ENCODE measurements at regions not wholly inside any gene's neighbourhood (a gene's known extent, or its start where the extent isn't known, plus 50 kb on each side); places are given as distances from the start of the nearest gene placed in this dataset.

GRCh38 chr21:20030390-20030789, 967.8 kb upstream of the NCAM2 start:
- TF ChIP-seq SIN3A (IDR thresholded peaks at IDR 0.05; ENCODE audit: borderline replicate concordance, insufficient read depth, low read depth, low read length) (no peak), POLR2AphosphoS5 (IDR thresholded peaks at IDR 0.05; ENCODE audit: low read depth, low read length) (no peak), TCF7L2 (IDR thresholded peaks at IDR 0.05; ENCODE audit: low read depth, low read length) (no peak)
- TF ChIP-seq, protein P1, sequence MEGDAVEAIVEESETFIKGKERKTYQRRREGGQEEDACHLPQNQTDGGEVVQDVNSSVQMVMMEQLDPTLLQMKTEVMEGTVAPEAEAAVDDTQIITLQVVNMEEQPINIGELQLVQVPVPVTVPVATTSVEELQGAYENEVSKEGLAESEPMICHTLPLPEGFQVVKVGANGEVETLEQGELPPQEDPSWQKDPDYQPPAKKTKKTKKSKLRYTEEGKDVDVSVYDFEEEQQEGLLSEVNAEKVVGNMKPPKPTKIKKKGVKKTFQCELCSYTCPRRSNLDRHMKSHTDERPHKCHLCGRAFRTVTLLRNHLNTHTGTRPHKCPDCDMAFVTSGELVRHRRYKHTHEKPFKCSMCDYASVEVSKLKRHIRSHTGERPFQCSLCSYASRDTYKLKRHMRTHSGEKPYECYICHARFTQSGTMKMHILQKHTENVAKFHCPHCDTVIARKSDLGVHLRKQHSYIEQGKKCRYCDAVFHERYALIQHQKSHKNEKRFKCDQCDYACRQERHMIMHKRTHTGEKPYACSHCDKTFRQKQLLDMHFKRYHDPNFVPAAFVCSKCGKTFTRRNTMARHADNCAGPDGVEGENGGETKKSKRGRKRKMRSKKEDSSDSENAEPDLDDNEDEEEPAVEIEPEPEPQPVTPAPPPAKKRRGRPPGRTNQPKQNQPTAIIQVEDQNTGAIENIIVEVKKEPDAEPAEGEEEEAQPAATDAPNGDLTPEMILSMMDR (IDR thresholded peaks at IDR 0.05): no peak
- TF ChIP-seq, protein P2, sequence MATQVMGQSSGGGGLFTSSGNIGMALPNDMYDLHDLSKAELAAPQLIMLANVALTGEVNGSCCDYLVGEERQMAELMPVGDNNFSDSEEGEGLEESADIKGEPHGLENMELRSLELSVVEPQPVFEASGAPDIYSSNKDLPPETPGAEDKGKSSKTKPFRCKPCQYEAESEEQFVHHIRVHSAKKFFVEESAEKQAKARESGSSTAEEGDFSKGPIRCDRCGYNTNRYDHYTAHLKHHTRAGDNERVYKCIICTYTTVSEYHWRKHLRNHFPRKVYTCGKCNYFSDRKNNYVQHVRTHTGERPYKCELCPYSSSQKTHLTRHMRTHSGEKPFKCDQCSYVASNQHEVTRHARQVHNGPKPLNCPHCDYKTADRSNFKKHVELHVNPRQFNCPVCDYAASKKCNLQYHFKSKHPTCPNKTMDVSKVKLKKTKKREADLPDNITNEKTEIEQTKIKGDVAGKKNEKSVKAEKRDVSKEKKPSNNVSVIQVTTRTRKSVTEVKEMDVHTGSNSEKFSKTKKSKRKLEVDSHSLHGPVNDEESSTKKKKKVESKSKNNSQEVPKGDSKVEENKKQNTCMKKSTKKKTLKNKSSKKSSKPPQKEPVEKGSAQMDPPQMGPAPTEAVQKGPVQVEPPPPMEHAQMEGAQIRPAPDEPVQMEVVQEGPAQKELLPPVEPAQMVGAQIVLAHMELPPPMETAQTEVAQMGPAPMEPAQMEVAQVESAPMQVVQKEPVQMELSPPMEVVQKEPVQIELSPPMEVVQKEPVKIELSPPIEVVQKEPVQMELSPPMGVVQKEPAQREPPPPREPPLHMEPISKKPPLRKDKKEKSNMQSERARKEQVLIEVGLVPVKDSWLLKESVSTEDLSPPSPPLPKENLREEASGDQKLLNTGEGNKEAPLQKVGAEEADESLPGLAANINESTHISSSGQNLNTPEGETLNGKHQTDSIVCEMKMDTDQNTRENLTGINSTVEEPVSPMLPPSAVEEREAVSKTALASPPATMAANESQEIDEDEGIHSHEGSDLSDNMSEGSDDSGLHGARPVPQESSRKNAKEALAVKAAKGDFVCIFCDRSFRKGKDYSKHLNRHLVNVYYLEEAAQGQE (IDR thresholded peaks at IDR 0.05; ENCODE audit: insufficient read depth in 1 of 2, low read depth in 2 of 2, low read length in 1 of 2): no peak
- in situ Hi-C loops (cut with HindIII; ENCODE audit: low pct_unique_long_range_greater_than_20kb, low sequenced_read_pairs) (no loop called here), intact Hi-C loops (cut with micrococcal nuclease; ENCODE audit: unreplicated experiment) (no loop called here)
- no TSS peak for BruUV-seq (replicated peaks)
- DNase-seq (ENCODE audit: low read depth, low spot score) (no peak), ATAC-seq (no peak)
- H3K4me1 ChIP-seq (ENCODE audit: control insufficient read depth, insufficient read depth, low read length): no peaks in the 10 kb centered on the region
- POLR2A ChIA-PET: no interaction called here
- H3K4me3 ChIP-seq (ENCODE audit: low read depth in 2 of 2, low read length in 2 of 2): no peak overlapping the region
- H3K9me3 ChIP-seq (ENCODE audit: control insufficient read depth, insufficient read depth, low read depth, low read length): no peaks in the 10 kb centered on the region
- CTCF ChIA-PET: no interaction called here
- no peaks in the 10 kb centered on the region for H3K36me3 ChIP-seq (ENCODE audit: control insufficient read depth, insufficient read depth, low read length)
- no peak overlapping the region for H3K27ac ChIP-seq (ENCODE audit: low read length)
- no peaks in the 10 kb centered on the region for H3K27me3 ChIP-seq (ENCODE audit: control insufficient read depth, insufficient read depth, low read length)

DNA sequence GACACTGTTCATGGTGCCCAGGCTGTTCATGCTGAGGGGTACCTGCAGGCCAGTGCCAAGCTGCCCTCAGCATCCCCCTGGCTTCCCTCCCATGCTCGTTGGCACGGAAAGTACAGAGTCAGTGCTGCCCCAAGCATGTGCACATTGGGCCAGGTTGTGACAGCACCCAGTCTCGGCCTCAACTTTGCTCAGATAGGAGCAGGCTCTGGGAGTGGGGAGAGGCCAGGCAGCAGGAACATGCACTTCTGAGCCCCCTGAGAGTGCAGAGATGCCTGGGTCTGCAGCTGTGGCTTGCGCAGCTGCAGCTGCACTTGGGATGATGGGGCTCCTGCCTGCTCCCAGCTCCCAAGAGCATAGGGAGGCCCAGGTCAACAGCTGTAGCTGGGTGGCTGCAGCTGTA, 966.4 kb upstream of the NCAM2 start:
- H3K36me3 ChIP-seq (ENCODE audit: control insufficient read depth, insufficient read depth, low read length): no peaks in the 10 kb centered on the region
- no peak for DNase-seq (ENCODE audit: low read depth, low spot score)
- TF ChIP-seq, protein P2 (IDR thresholded peaks at IDR 0.05; ENCODE audit: insufficient read depth in 1 of 2, low read depth in 2 of 2, low read length in 1 of 2): no peak
- no peak for TF ChIP-seq POLR2AphosphoS5 (IDR thresholded peaks at IDR 0.05; ENCODE audit: low read depth, low read length)
- ChIA-PET POLR2A (no interaction called here), CTCF (no interaction called here)
- no peak for ATAC-seq
- in situ Hi-C loops (cut with HindIII; ENCODE audit: low pct_unique_long_range_greater_than_20kb, low sequenced_read_pairs): no loop called here
- H3K9me3 ChIP-seq (ENCODE audit: control insufficient read depth, insufficient read depth, low read depth, low read length): no peaks in the 10 kb centered on the region
- intact Hi-C loops (cut with micrococcal nuclease; ENCODE audit: unreplicated experiment): no loop called here
- H3K4me3 ChIP-seq (ENCODE audit: low read depth in 2 of 2, low read length in 2 of 2): no peak overlapping the region
- H3K4me1 ChIP-seq (ENCODE audit: control insufficient read depth, insufficient read depth, low read length): no peaks in the 10 kb centered on the region
- H3K27ac ChIP-seq (ENCODE audit: low read length): no peak overlapping the region
- no TSS peak for BruUV-seq (replicated peaks)
- no peaks in the 10 kb centered on the region for H3K27me3 ChIP-seq (ENCODE audit: control insufficient read depth, insufficient read depth, low read length)
